ENCODE measurements at regions not wholly inside any gene's neighbourhood (a gene's known extent, or its start where the extent isn't known, plus 50 kb on each side); places are given as distances from the start of the nearest gene placed in this dataset.

GRCh38 chr1:185526344-185527307 lies 207.6 kb upstream of the HMCN1 start:
- no peak overlapping the region for H2AFZ ChIP-seq (ENCODE audit: low read depth, low read length)
- dilution Hi-C loops (cut with MboI; ENCODE audit: extremely low pct_ligation_motif_present, low sequenced_read_pairs) (no loop called here), intact Hi-C loops (cut with micrococcal nuclease) (no loop called here)
- DNase-seq (ENCODE audit: low read depth, low spot score) (no peak), FAIRE-seq (no peak)
- ChIA-PET CTCF (no interaction called here), POLR2A (no interaction called here)
- no peak overlapping the region for H3K4me3 ChIP-seq (replicated peaks in 1 of 3; ENCODE audit: insufficient read depth in 1 of 3, low read depth in 1 of 3, low read length in 3 of 3)
- H3K36me3 ChIP-seq (ENCODE audit: control insufficient read depth in 2 of 2, extremely low read depth in 1 of 2, insufficient read depth in 2 of 2, low read length in 2 of 2) = no peaks in the 10 kb centered on the region
- no peaks in the 10 kb centered on the region for H3K9me1 ChIP-seq (replicated peaks; ENCODE audit: control insufficient read depth, extremely low read depth, insufficient read depth, low read length)
- no TSS peak for BruUV-seq (replicated peaks)
- H3K27ac ChIP-seq (ENCODE audit: insufficient read depth, low read depth, low read length) = no peak overlapping the region
- H4K20me1 ChIP-seq (replicated peaks; ENCODE audit: control insufficient read depth, extremely low read depth, insufficient read depth, low read length) = no peaks in the 10 kb centered on the region
- no peaks in the 10 kb centered on the region for H3K79me2 ChIP-seq (ENCODE audit: control insufficient read depth, insufficient read depth, low read length)
- H3K4me2 ChIP-seq (ENCODE audit: insufficient read depth, low read length) = no peak overlapping the region
- no peaks in the 10 kb centered on the region for H3K4me1 ChIP-seq (ENCODE audit: control insufficient read depth, extremely low read depth, insufficient read depth, low read length)
- no peak for TF ChIP-seq POLR2A (IDR thresholded peaks at IDR 0.05; ENCODE audit: low read depth, low read length)
- no peak for TF ChIP-seq GATA2 (IDR thresholded peaks at IDR 0.05; ENCODE audit: insufficient read depth, insufficient read length, low read depth, low read length)
- TF ChIP-seq MYC (IDR thresholded peaks at IDR 0.05; ENCODE audit: low read depth, low read length) = no peak
- TF ChIP-seq JUN (IDR thresholded peaks at IDR 0.05; ENCODE audit: borderline replicate concordance, insufficient read depth, insufficient read length, low read depth) = no peak
- no peak for TF ChIP-seq FOS (IDR thresholded peaks at IDR 0.05; ENCODE audit: borderline replicate concordance, insufficient read depth, low read length)
- no peak for TF ChIP-seq CTCF (IDR thresholded peaks at IDR 0.05; ENCODE audit: extremely low read depth in 1 of 2, insufficient read depth in 1 of 2, low read depth in 1 of 2, low read length in 2 of 2)
- TF ChIP-seq EZH2 (IDR thresholded peaks at IDR 0.05; ENCODE audit: borderline replicate concordance, low read depth, low read length, severe bottlenecking) = no peak
- no peak for TF ChIP-seq MAX (IDR thresholded peaks at IDR 0.05; ENCODE audit: insufficient read depth, insufficient read length)
- no peak for TF ChIP-seq POLR2AphosphoS5 (IDR thresholded peaks at IDR 0.05; ENCODE audit: insufficient read depth, low read depth, low read length)
- no peak overlapping the region for H3K9ac ChIP-seq (replicated peaks; ENCODE audit: extremely low read depth, insufficient read depth, low read length)
- H3K9me3 ChIP-seq (replicated peaks; ENCODE audit: control insufficient read depth, insufficient read depth, low read length) = no peaks in the 10 kb centered on the region
- no peaks in the 10 kb centered on the region for H3K27me3 ChIP-seq (ENCODE audit: control insufficient read depth in 2 of 2, insufficient read depth in 2 of 2, low read length in 2 of 2)

Measured in endothelial cell of umbilical vein (primary cell).